Superior temporal gyrus (tissue), 1 donor: ENCODE measurements at regions not wholly inside any gene's neighbourhood (a gene's known extent, or its start where the extent isn't known, plus 50 kb on each side); places are given as distances from the start of the nearest gene placed in this dataset.
"Not testable (repeated sequence)": the region's sequence is repeated elsewhere in the genome, so short reads cannot be mapped to it uniquely, and the experiment has no call there.

Source experiments
- DNase-seq: peaks from one replicate; pipeline ENCODE4 v3.0.0-alpha.2; 2016; ENCODE audit errors: extremely low spot score

DNA sequence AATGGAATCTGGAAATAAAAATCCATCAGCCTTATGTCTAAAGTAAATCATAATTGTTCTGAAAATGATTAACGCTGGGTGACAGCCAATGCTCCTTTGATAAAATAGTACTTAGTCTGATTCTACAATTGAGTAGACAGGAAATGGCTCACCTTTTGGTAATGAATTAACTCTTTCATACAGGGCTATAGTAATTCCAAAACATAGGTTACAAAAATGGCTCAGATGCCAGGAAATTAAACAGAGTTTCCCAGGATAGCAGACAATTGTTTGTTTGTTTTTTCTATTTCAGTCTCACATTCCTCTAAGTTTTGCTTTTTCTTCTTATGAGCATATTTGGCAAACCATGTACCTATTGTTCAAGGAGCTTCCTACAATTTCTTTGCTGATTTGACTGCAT, 257.2 kb upstream of the EPHA7 start:
- no peak for DNase-seq

DNA sequence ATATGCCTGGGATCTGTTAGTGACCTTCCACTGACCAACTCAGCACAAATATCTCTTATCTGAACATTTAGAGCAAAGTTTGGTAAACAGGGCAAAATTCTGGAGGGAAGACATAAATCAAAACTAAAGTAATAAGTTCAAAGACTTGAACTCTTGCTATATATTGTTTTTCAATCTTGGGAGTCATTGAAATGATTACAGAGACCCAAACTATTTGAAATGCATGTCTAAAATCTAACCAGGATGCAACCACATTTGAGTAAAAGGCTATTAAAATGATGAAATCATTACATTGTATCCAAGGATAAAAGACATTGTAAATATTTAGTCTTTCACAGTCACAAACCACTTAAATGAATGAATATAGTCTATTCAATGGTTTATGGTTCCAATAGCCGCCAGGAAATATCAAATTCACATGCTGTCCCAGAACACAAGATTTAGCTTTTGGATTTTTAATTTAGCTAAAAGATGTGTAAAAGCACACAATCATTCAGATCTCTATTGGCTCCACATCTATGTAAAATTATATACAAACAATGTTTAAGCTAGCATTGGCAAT, 256.6 kb upstream of the EPHA7 start:
- no peak for DNase-seq

- no peak for DNase-seq
These were observed 243.8 kb upstream of the EPHA7 start for GRCh38 chr6:93663111-93663510.

- no peak for DNase-seq
These were observed 235.2 kb upstream of the EPHA7 start for GRCh38 chr6:93654548-93654947.

GRCh38 chr6:93644611-93645010, 225.3 kb upstream of the EPHA7 start:
- no peak for DNase-seq

DNA sequence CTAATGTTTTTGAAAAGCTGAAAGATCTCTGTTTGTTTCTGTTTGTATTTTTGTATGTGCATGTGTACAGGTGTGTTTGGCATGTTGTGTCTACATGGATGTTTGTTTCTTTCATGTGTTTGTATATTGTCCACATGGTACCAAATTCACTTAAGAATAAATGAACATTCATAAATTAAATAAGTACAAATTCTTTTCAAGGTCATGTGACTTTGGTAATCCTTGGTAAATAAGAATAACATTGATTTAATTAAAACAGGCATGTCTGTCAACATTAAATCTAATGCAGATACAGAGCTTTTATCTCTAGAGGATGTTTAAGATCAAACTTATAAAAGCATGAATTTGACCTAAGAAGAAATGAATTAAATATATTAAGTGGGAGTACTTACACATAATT, 219.8 kb upstream of the EPHA7 start:
- DNase-seq, result no peak

DNA sequence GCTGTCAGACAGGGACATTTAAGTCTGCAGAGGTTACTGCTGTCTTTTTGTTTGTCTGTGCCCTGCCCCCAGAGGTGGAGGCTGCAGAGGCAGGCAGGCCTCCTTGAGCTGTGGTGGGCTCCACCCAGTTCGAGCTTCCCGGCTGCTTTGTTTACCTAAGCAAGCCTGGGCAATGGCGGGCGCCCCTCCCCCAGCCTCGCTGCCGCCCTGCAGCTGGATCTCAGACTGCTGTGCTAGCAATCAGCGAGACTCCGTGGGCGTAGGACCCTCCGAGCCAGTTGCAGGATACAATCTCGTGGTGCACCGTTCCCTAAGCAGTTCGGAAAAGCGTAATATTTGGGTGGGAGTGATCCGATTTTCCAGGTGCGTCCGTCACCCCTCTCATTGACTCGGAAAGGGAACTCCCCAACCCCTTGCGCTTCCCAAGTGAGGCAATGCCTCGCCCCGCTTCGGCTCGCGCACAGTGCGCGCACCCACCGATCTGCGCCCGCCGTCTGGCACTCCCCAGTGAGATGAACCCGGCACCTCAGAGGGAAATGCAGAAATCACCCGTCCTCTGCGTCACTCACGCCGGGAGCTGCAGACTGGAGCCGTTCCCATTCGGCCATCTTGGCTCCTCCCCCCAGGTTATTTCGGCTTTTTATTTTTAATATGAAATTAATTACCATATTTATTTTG, 217.8 kb upstream of the EPHA7 start:
- DNase-seq, result not testable (repeated sequence)

GRCh38 chr6:93624408-93624807, 205.0 kb upstream of the EPHA7 start:
- DNase-seq, result no peak

DNA sequence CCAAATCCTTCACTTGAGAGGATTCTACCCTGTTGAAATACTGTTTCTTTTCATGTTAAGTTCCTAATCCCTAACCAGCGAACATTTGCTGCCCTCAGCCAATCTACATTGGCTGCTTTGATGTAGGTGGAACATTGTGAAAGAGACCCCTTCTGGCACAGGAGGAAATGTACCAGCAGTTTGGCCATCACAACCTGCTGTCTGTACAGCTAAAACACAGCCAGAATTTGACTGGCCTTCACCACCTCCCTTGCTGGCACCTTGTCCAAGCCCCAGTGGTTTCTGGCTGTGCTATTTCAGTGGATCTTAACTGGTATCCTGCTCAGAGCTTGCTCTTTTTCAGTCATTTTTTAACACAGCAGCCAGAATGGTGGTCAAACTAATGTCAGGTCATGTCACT, 202.1 kb upstream of the EPHA7 start:
- DNase-seq, result no peak

DNA sequence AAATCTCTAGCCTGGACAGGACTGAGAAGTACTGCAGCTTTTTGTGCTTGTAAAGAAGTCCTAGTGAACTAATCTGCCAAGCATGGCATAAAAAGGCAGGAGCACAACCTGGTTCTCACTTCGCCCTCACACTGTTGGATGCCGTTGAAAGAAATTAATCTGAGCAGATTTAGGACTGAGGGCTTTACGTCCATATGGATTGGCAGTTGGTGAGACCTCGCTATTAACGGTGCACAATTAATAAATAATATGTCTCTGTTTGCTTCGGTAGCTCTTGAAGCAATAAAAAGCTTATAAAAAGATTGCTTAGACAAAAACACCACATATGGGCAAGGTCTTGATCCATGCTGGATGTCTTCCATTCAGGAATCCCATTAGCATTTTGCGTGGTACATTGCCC, 185.6 kb upstream of the EPHA7 start:
- no peak for DNase-seq

DNA sequence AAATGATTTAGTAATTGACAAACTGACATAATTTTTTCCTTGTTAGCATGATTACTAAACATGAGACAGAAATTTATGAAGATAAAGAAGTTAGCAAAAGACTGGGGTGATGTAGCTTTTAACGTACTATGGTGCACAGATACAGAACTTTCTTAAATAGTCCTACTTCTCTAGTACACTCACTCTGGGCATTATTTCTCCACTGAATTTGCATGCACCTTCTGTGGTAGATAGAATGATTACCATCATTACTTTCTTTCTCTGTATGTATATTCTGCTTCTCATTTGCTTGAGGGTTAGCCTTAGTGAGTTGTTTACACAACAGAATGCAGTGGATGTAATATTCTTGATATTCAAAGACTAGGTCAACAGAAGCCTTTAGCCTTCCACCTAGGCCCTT, 173.1 kb upstream of the EPHA7 start:
- no peak for DNase-seq

DNA sequence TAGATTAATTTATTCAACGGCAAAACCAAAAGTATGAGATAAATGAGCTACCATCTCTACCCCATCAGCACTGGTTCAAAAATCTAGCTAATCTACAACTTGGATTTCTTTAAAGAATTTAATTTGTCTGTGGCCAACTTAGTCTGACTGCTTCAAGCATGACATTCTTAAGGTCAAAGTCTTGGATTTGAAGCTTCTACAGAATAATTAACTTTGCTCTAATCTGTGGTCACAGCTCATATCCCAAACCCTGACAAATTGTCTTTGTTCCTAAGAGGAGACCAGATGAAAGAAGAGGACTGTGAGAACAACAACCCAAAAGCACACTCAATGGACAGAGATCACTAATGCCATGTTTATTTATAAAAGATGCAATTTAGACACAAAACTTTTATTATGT, 166.9 kb upstream of the EPHA7 start:
- no peak for DNase-seq

DNA sequence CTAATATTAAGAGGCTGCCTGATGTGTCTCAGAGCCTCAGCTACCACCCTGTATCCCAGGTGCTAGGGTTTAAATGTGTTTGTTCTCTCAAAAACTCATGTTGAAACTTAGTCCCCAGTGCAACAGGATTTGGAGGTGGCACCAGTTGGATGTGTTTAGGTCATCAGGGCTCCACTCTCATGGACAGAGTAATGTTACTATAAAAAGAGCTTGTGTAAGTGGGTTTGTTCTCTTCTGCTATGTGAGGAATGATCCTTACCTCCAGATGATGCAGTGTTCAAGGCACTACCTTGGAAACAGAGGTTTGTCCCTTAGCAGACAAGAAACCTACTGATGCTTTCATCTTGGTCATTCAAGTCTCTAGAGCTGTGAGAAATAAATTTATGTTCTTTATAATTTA, 164.9 kb upstream of the EPHA7 start:
- no peak for DNase-seq

DNA sequence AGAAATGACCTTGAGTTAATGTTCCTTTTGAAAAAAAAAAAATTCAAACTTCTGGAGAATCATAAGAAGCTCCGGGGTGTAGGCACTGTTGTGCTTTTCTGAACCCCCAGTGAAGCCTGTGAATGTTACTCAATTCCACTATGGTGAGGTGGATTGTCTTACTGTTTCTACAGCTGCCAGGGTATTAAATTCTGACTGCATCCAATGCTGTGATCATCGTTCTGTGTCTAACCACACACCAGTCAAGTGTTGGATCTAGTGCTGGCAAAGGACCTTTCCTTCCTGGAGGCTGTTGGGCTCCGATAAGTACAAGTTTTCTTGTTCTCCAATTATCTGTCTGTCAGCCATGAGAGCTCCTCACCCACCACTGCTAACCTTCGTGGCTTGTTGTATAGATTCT, 162.0 kb upstream of the EPHA7 start:
- no peak for DNase-seq

GRCh38 chr6:93580446-93580845, 161.1 kb upstream of the EPHA7 start:
- no peak for DNase-seq

DNA sequence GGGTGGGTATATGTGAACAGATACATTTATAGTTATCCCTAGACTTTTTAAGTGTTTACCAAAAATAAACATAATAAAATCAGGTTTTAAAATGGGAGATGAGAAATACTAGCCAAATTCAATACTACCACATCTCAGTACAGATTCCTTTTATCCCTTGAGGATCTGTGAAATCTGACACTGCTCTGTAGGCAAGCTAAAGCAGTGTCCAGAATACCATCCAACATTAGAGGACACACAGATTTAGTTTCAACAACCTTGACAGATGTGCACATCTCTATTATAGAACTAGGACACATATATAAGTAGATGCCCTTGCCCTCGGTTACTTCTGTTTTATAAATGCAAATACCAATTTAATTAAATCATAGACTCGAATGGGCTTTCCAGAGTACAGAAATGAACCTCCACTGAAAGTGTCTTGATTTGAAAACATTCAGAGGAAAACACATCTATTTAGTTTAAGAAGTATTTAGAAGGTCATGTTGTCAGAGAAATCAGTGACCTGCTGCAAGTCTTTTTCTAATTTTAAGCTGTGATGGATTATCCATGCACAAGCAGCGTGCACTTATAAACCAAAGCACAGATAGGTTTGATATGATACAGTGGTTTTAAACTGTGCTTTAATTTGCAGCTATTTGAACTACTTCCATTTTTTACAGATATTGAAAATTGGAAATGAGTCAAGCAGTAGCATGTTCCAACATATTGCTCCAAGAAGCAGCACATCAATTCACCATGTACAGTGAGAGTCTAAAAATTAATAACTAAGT, 156.3 kb upstream of the EPHA7 start:
- no peak for DNase-seq

DNA sequence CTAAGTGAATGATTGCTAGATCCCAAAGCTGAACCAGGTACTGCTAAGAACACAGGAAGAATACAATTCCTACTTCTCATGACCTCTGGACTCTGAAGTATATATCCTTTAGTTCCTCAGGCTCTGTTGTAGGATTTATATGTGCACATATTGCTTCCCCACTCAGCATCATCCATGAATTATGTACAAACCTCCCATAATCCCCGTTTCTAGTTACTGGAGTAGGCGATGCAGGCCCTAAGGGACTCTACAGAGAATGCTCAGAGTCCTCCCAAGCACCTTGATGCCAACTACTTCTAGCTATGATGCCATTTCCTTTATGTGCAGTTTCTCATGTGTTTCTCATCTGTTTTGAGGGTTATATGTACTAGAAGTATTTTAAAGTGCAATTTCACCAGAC, 154.9 kb upstream of the EPHA7 start:
- DNase-seq, result no peak

DNA sequence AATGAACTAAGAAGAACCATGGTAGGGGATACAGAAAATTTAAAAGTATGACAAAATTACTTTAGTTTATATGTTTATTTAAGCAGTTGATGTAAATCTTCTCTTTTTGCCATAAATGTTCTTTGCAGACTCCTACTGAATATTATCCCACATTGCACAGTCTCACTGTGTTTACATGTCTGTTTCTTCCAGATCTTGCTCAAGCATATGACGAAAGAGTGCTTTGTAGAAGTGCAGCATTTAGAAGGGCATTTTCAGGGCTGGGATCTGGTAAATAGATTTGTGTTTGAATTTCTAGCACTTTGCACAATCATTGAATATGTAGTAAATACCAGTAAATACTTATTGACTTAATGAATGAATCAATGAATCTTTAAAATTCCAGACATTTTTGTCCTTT, 152.0 kb upstream of the EPHA7 start:
- no peak for DNase-seq

GRCh38 chr6:93568169-93568568, 148.8 kb upstream of the EPHA7 start:
- no peak for DNase-seq

DNA sequence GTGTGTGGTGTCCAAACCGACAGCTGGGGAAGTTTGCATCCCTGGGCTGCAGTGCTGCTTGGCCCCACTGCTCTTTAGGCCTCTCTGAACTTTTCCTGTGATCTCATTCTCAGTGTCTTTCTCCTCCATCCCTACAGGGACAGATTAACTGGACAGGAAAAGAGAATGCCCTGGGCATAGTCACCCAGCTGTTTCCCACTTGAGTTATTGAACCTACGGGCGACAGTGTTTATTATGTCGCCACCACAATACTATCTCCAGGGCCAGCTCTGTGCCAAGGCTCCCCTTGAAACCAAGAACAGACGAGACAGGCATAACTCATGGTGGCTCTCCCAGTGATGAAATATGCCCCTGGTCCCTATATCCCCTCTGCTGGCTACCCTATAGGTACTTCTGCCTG, 147.8 kb upstream of the EPHA7 start:
- DNase-seq, result no peak

DNA sequence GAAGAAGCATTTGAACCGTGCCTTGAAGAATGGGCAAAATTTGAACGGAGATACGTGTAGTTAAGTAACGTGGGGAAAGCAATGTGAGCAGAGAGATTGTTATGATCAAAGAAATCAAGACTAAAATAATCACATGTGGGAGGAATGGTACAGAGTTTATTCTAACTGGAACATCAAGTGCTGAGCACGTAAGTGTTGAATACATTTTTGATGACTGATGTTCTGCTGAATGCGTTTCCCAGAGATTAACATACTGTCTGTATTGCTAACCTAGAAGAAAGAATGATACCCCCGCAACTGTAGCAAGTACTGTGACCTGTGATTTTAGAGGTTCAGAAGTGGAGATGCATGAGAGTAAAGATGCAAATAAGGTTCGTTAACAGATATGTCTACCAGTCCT, 146.9 kb upstream of the EPHA7 start:
- DNase-seq, result peak; percentile 44

DNA sequence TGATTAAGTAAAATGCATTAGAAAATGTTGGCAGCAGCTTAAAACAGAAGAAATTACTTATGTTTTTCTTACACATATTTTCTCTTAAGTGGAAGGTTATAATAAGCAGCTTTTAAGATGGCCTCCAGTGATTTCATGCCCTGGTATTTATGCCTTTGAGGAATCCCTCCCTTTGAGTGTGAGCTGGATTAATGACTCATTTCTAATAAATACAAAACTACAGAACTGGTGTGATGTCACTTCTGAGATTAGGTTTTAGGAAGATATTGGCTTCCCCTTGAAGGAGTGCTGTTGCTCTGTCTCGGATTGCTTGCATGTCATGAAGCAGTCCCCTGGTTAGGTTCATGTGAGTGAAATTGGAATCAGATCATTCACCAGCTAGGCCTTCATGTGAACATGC, 143.2 kb upstream of the EPHA7 start:
- no peak for DNase-seq

DNA sequence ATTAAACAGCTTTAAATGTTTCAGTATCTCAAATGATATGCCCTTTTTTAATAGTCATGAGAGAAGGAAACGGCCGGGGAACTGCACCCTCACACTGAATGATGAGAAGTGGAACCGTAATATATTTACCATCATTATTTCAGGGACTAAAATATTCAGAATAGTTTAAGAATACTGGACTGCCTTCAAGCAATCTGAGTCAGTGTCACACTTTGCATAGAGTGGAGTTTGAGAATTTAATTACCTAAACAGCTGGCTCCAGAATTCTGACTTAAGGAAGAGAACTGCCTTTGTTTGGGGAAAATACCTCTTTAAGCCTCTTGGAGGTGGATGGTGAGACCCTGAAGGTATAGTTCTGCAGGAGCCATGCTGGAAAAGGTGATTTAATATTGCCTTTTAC, 135.9 kb upstream of the EPHA7 start:
- DNase-seq, result no peak
